Peyer's patch (tissue), 4 donors: ENCODE measurements at regions not wholly inside any gene's neighbourhood (a gene's known extent, or its start where the extent isn't known, plus 50 kb on each side); places are given as distances from the start of the nearest gene placed in this dataset.

Source experiments
- CTCF ChIP-seq, 6 experiments: fragments of 450-650 bp in 4 of 6; fragments of 200-600 bp in 2 of 6; sonication (generic) in 1 of 6; IDR thresholded peaks; one replicate each; pipeline ENCODE4 v1.5.1; 2017 to 2019; ENCODE audit warnings: antibody characterized with exemption in 6 of 6, mild to moderate bottlenecking in 3 of 6, moderate library complexity in 1 of 6
- POLR2A ChIP-seq, 2 donors: fragments of 450-650 bp; IDR thresholded peaks; one replicate each; pipeline ENCODE4 v1.5.1; 2017; ENCODE audit warnings: antibody characterized with exemption in 2 of 2, mild to moderate bottlenecking in 2 of 2, moderate library complexity in 2 of 2

- no peak for TF ChIP-seq CTCF (IDR thresholded peaks at IDR 0.05)
- no peak for TF ChIP-seq POLR2A (IDR thresholded peaks at IDR 0.05)
Measured at GRCh38 chr1:219289171-219289570, 115.5 kb downstream of the LYPLAL1 start.
